Liver (tissue), 8 donors: ENCODE measurements at regions not wholly inside any gene's neighbourhood (a gene's known extent, or its start where the extent isn't known, plus 50 kb on each side); places are given as distances from the start of the nearest gene placed in this dataset.
"Not testable (repeated sequence)": the region's sequence is repeated elsewhere in the genome, so short reads cannot be mapped to it uniquely, and the experiment has no call there.

Experiments
- DNase-seq: peaks from one replicate; pipeline ENCODE4 v3.0.0-alpha.2; 2017; ENCODE audit warnings: low spot score
- H3K27ac ChIP-seq, 2 donors: one replicate each; pipeline ENCODE4 v1.7.0; 2013; ENCODE audit warnings: inconsistent platforms in 2 of 2, low read length in 2 of 2, control low read depth in 1 of 2, low read depth in 1 of 2, mild to moderate bottlenecking in 1 of 2
- H3K27me3 ChIP-seq, 4 donors: one replicate each; pipeline versions ENCODE4 v1.6.1 to v1.7.0; 2013; ENCODE audit warnings: low read length in 3 of 4, inconsistent platforms in 1 of 4, mild to moderate bottlenecking in 1 of 4, moderate library complexity in 1 of 4; ENCODE audit not compliant: control insufficient read depth in 4 of 4, insufficient read depth in 4 of 4
- H3K36me3 ChIP-seq, 4 donors: one replicate each; pipeline versions ENCODE4 v1.6.1 to v1.7.0; 2013; ENCODE audit warnings: low read length in 3 of 4, mild to moderate bottlenecking in 3 of 4, low read depth in 1 of 4, moderate library complexity in 1 of 4; ENCODE audit not compliant: control insufficient read depth in 4 of 4, insufficient read depth in 3 of 4
- H3K4me1 ChIP-seq, 4 donors: one replicate each; pipeline versions ENCODE4 v1.6.1 to v1.7.0; 2013; ENCODE audit warnings: low read length in 3 of 4, mild to moderate bottlenecking in 3 of 4, moderate library complexity in 1 of 4; ENCODE audit not compliant: control insufficient read depth in 4 of 4, insufficient read depth in 4 of 4
- H3K4me3 ChIP-seq, 3 donors: one replicate each; pipeline versions ENCODE4 v1.6.1 to v1.7.0; 2013; ENCODE audit warnings: low read length in 3 of 3, control low read depth in 1 of 3, low read depth in 1 of 3, mild to moderate bottlenecking in 1 of 3
- H3K9ac ChIP-seq, 2 donors: one replicate each; pipeline ENCODE4 v1.7.0; 2013; ENCODE audit warnings: low read length in 2 of 2, mild to moderate bottlenecking in 2 of 2, moderate library complexity in 2 of 2, control low read depth in 1 of 2, low read depth in 1 of 2
- H3K9me3 ChIP-seq, 4 donors: one replicate each; pipeline versions ENCODE4 v1.6.1 to v1.7.0; 2013; ENCODE audit warnings: low read length in 3 of 4; ENCODE audit not compliant: control insufficient read depth in 4 of 4
- EGR1 ChIP-seq, 2 donors: IDR thresholded peaks; 2 replicates each; pipeline ENCODE4 v1.6.1; 2016 to 2018; ENCODE audit warnings: antibody characterized with exemption in 2 of 2, low read depth in 2 of 2
- FOXA1 ChIP-seq: IDR thresholded peaks from 2 replicates; pipeline ENCODE4 v1.6.1; 2016; ENCODE audit warnings: antibody characterized with exemption
- FOXA2 ChIP-seq: IDR thresholded peaks from 2 replicates; pipeline ENCODE4 v1.6.1; 2016; ENCODE audit warnings: antibody characterized with exemption
- GABPA ChIP-seq, 2 donors: IDR thresholded peaks in 1 of 2; conservative IDR thresholded peaks in 1 of 2; 2 replicates each; pipeline ENCODE4 v1.6.1; 2016; ENCODE audit warnings: antibody characterized with exemption in 2 of 2, mild to moderate bottlenecking in 1 of 2, moderate library complexity in 1 of 2
- HNF4A ChIP-seq, 2 donors: conservative IDR thresholded peaks; 2 replicates each; pipeline ENCODE4 v1.6.1; 2016; ENCODE audit warnings: antibody characterized with exemption in 2 of 2, mild to moderate bottlenecking in 2 of 2
- NR2F2 ChIP-seq: IDR thresholded peaks from 2 replicates; pipeline ENCODE4 v1.6.1; 2016; ENCODE audit warnings: antibody characterized with exemption
- RAD21 ChIP-seq, 2 donors: IDR thresholded peaks; 2 replicates each; pipeline ENCODE4 v1.6.1; 2016; ENCODE audit warnings: antibody characterized with exemption in 2 of 2, mild to moderate bottlenecking in 2 of 2
- RXRA ChIP-seq, 2 donors: IDR thresholded peaks; 2 replicates each; pipeline ENCODE4 v1.6.1; 2017 to 2018; ENCODE audit warnings: antibody characterized with exemption in 2 of 2, mild to moderate bottlenecking in 1 of 2
- SP1 ChIP-seq: IDR thresholded peaks from 2 replicates; pipeline ENCODE4 v1.6.1; 2018; ENCODE audit warnings: antibody characterized with exemption, mild to moderate bottlenecking
- TAF1 ChIP-seq: conservative IDR thresholded peaks from 2 replicates; pipeline ENCODE4 v1.6.1; 2016; ENCODE audit warnings: antibody characterized with exemption, mild to moderate bottlenecking
- YY1 ChIP-seq: IDR thresholded peaks from 2 replicates; pipeline ENCODE4 v1.6.1; 2016; ENCODE audit warnings: antibody characterized with exemption, mild to moderate bottlenecking
- WGBS: extraction: QIAGEN DNeasy Blood & Tissue Kit; methylation state at CpG from one replicate; pipeline ENCODE4 v1.1.7; 2013; 5-methylcytosine and 5-hydroxymethylcytosine counted together
- TF ChIP-seq, protein P1 (sequence below): IDR thresholded peaks from 2 replicates; pipeline ENCODE4 v1.6.1; 2016; ENCODE audit warnings: antibody characterized with exemption
- TF ChIP-seq, protein P2 (sequence below): fragments of 150-350 bp; IDR thresholded peaks from 2 replicates; pipeline ENCODE4 v1.5.1; 2017; ENCODE audit warnings: improper control_type of control experiment, low read depth, low read length; ENCODE audit not compliant: missing input control
- TF ChIP-seq, protein P3 (sequence below): IDR thresholded peaks from 2 replicates; pipeline ENCODE4 v1.6.1; 2016; ENCODE audit warnings: antibody characterized with exemption, mild to moderate bottlenecking
- TF ChIP-seq, protein P4 (sequence below): IDR thresholded peaks from 2 replicates; pipeline ENCODE4 v1.6.1; 2016; ENCODE audit warnings: antibody characterized with exemption
- donor health status: healthy.
- donor health status: healthy.
- donor health status: healthy.
- donor health status: healthy.
- donor health status: healthy.

DNA sequence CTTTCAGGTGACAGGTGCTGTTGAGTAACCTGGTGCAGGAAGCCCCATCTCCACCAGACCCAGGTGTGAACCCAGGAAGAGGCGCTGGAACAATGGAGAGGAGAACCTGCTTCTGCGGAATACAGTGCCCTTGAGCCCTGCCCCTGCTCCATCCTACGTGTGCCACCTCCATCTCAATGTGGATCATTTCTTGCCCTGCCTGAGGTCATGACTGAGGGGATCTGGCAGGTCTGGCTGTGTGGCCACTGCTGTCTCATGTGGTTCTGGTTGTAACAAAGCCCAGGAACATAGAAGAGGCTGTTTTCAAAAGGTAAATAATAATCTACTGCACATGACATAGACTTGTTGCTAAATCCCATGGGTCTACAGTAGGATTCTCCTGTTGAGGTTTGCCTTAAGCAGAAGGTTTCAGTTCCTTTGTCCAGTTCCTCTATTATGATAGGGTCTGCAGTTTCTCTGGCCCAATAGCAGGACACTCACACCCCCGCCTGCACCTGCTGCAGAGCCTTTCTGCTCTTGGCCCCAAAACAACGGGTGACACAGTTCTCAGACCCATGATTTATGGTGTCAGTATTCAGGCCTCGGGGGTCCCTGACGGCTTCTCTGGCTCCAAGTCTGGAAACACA, 113.5 kb upstream of the IGLL5 start:
- 84% methylated on average over 7 of the region's 7 CpGs for WGBS

DNA sequence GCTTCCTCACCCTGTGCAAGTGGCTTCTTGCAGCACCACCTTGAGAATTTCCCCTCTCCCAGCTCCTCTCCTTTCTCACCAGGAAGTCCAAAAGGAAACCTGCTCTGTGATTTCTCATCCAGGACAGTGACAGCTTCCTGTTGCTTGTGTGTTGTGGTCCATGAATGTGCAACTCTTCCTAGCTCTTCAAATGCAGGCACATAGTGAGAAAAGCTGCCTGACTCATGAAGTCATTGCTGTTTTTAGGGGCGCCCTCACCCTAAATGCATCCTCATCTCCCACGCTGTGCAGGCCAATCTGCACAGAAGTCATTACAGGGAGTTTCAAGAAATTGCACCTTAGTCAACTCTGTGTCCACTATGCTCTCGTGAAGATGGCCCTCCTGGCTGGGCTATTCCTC, 112.9 kb upstream of the IGLL5 start:
- DNase-seq, H3K4me1 ChIP-seq, H3K9ac ChIP-seq, H3K9me3 ChIP-seq, H3K27me3 ChIP-seq, H3K4me3 ChIP-seq, H3K27ac ChIP-seq, H3K36me3 ChIP-seq: not testable (repeated sequence)
- 86% methylated on average over 3 of the region's 3 CpGs for WGBS

More for the DNA sequence above, 113.5 kb upstream of the IGLL5 start:
- no peaks in the 10 kb centered on the region for H3K27me3 ChIP-seq
- TF ChIP-seq NR2F2 = no peak
- TF ChIP-seq FOXA1 = no peak
- H3K36me3 ChIP-seq = no peaks in the 10 kb centered on the region
- H3K9ac ChIP-seq = no peak overlapping the region
- H3K9me3 ChIP-seq = no peaks in the 10 kb centered on the region
- H3K27ac ChIP-seq = no peak overlapping the region
- no peak for DNase-seq
- H3K4me3 ChIP-seq = no peak overlapping the region
- peaks cover 0 to 4% (median 2%) of the 10 kb centered on the region in 4 donors for H3K4me1 ChIP-seq

DNA sequence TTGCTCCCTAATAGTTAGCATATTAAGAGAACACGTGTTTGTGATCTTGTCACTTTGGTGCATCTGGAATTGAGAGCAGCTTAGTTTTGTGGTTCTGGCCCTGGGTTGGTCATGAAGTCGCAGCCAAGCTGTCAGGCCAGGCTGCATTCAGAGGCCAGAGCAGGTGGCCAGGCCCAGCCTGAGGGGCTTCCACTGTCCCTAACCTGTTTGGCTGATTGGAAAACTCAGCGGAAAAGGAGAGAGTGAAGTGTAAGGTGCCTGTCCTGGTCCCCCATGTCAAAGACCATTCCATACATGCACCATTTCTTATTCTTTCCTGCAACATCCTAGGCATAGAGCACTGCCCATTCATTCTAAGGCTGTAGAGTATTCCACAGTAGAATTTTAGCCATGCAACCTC, 111.5 kb upstream of the IGLL5 start:
- Histone ChIP-seq H3K4me3 (no peak overlapping the region), H3K9ac (no peak overlapping the region), H3K27me3 (no peaks in the 10 kb centered on the region), H3K36me3 (no peaks in the 10 kb centered on the region), H3K4me1 (no peaks in the 10 kb centered on the region), H3K27ac (no peak overlapping the region), H3K9me3 (no peaks in the 10 kb centered on the region)
- no peak for DNase-seq
- 98% methylated on average over 3 of the region's 3 CpGs for WGBS
- TF ChIP-seq, protein P1, sequence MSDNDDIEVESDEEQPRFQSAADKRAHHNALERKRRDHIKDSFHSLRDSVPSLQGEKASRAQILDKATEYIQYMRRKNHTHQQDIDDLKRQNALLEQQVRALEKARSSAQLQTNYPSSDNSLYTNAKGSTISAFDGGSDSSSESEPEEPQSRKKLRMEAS = no peak
- TF ChIP-seq YY1 = no peak
- TF ChIP-seq GABPA (IDR thresholded peaks at IDR 0.05 in 1 of 2, conservative IDR thresholded peaks at IDR 0.05 in 1 of 2) = no peak

DNA sequence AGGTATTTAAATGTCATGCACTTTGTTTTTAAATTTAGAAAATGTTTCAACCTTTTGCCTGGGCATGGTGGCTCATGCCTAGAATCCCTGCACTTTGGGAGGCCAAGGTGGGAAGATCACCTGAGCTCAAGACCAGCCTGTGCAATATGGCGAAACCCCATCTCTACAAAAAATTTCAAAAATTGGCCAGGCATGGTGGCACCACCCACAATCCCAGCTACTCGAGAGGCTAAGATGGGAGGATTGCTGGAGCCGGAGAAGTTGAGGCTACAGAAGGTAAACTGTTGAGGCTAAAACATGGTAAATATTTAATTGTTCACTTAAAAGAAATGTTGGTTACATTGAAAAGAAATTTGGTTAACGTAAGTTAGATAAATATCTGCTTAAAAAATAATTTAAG, 108.4 kb upstream of the IGLL5 start:
- H3K36me3 ChIP-seq = no peaks in the 10 kb centered on the region
- H3K4me3 ChIP-seq = no peak overlapping the region
- no peak overlapping the region for H3K27ac ChIP-seq
- H3K27me3 ChIP-seq = no peaks in the 10 kb centered on the region
- DNase-seq = no peak
- 94% methylated on average over 4 of the region's 4 CpGs for WGBS
- no peak overlapping the region for H3K9ac ChIP-seq
- H3K4me1 ChIP-seq = no peaks in the 10 kb centered on the region
- no peaks in the 10 kb centered on the region for H3K9me3 ChIP-seq
- TF ChIP-seq GABPA (IDR thresholded peaks at IDR 0.05 in 1 of 2, conservative IDR thresholded peaks at IDR 0.05 in 1 of 2) = no peak
- TF ChIP-seq, protein P1 = no peak
- TF ChIP-seq, protein P2, sequence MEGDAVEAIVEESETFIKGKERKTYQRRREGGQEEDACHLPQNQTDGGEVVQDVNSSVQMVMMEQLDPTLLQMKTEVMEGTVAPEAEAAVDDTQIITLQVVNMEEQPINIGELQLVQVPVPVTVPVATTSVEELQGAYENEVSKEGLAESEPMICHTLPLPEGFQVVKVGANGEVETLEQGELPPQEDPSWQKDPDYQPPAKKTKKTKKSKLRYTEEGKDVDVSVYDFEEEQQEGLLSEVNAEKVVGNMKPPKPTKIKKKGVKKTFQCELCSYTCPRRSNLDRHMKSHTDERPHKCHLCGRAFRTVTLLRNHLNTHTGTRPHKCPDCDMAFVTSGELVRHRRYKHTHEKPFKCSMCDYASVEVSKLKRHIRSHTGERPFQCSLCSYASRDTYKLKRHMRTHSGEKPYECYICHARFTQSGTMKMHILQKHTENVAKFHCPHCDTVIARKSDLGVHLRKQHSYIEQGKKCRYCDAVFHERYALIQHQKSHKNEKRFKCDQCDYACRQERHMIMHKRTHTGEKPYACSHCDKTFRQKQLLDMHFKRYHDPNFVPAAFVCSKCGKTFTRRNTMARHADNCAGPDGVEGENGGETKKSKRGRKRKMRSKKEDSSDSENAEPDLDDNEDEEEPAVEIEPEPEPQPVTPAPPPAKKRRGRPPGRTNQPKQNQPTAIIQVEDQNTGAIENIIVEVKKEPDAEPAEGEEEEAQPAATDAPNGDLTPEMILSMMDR = no peak
- TF ChIP-seq, protein P3, sequence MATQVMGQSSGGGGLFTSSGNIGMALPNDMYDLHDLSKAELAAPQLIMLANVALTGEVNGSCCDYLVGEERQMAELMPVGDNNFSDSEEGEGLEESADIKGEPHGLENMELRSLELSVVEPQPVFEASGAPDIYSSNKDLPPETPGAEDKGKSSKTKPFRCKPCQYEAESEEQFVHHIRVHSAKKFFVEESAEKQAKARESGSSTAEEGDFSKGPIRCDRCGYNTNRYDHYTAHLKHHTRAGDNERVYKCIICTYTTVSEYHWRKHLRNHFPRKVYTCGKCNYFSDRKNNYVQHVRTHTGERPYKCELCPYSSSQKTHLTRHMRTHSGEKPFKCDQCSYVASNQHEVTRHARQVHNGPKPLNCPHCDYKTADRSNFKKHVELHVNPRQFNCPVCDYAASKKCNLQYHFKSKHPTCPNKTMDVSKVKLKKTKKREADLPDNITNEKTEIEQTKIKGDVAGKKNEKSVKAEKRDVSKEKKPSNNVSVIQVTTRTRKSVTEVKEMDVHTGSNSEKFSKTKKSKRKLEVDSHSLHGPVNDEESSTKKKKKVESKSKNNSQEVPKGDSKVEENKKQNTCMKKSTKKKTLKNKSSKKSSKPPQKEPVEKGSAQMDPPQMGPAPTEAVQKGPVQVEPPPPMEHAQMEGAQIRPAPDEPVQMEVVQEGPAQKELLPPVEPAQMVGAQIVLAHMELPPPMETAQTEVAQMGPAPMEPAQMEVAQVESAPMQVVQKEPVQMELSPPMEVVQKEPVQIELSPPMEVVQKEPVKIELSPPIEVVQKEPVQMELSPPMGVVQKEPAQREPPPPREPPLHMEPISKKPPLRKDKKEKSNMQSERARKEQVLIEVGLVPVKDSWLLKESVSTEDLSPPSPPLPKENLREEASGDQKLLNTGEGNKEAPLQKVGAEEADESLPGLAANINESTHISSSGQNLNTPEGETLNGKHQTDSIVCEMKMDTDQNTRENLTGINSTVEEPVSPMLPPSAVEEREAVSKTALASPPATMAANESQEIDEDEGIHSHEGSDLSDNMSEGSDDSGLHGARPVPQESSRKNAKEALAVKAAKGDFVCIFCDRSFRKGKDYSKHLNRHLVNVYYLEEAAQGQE = no peak
- TF ChIP-seq EGR1 (IDR thresholded peaks at IDR 0.05; ENCODE audit: low read depth in 2 of 2) = no peak
- TF ChIP-seq SP1 = no peak
- no peak for TF ChIP-seq YY1
- TF ChIP-seq, protein P4, sequence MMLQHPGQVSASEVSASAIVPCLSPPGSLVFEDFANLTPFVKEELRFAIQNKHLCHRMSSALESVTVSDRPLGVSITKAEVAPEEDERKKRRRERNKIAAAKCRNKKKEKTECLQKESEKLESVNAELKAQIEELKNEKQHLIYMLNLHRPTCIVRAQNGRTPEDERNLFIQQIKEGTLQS = no peak
- TF ChIP-seq NR2F2 = no peak
- TF ChIP-seq HNF4A (conservative IDR thresholded peaks at IDR 0.05) = no peak
- no peak for TF ChIP-seq RXRA (IDR thresholded peaks at IDR 0.05)
- TF ChIP-seq FOXA2 = no peak
- no peak for TF ChIP-seq RAD21 (IDR thresholded peaks at IDR 0.05)
- TF ChIP-seq FOXA1 = no peak
- no peak for TF ChIP-seq TAF1
